GM19395 (cell line): ENCODE measurements at regions not wholly inside any gene's neighbourhood (a gene's known extent, or its start where the extent isn't known, plus 50 kb on each side); places are given as distances from the start of the nearest gene placed in this dataset.

ENCODE experiments used
- ATAC-seq: cut with Tn5 transposase; IDR thresholded peaks from one replicate; pipeline ENCODE4 v1.9.1; 2021; ENCODE audit warnings: mild to moderate bottlenecking, moderate library complexity; ENCODE audit not compliant: unreplicated experiment

DNA sequence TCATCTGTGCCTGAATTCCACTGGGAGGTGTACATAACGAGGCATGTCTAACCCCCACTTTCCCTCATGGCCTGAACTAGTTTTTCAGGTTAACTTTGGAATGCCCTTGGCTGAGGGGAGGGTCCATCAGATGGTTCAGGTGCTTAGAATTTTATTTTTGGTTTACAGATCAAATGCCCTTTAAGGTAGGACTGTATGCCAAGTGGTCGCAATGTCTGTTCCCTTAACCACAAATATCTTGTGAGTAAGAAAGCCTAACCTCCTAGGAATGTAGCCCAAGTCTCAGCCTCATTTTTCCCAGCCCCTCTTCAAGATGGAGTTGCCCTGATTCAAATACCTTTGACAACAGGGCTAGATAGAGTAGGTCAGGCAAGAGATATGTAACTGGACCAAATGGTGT lies 78.4 kb downstream of the RNASET2 start:
- no peak for ATAC-seq

GRCh38 chr6:166877349-166877748 lies 79.0 kb downstream of the RNASET2 start:
- no peak for ATAC-seq

GRCh38 chr6:166872531-166873009 lies 83.8 kb downstream of the RNASET2 start:
- ATAC-seq, result no peak

DNA sequence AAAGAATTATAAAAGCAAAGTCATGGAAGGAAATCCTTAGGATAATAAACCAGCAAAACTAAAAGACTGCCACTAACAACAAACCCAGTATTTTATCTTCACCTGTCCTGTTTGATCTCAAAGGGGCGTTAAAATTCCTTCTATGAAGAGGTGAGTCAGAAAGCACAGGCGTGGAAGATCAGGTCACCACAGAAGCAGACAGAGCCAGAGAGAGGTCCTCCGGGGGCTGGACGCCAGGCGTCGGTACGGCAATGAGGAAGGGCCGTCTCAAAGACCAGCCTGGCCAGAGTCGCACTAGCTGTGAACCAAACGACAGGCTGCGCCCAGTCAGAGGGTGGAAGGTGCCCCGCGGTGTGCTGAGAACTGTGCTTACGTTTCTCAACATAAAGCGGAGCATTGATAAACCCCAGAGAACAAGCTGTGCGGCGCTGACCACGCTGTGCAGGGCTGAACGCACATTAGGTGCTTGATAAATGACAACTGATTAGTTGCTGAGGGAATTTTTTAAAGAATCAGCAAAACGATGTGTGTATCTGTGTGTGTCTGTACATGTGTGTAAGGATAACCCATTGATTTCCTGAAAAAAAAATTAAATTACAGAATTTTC lies 85.6 kb downstream of the RNASET2 start:
- no peak for ATAC-seq

DNA sequence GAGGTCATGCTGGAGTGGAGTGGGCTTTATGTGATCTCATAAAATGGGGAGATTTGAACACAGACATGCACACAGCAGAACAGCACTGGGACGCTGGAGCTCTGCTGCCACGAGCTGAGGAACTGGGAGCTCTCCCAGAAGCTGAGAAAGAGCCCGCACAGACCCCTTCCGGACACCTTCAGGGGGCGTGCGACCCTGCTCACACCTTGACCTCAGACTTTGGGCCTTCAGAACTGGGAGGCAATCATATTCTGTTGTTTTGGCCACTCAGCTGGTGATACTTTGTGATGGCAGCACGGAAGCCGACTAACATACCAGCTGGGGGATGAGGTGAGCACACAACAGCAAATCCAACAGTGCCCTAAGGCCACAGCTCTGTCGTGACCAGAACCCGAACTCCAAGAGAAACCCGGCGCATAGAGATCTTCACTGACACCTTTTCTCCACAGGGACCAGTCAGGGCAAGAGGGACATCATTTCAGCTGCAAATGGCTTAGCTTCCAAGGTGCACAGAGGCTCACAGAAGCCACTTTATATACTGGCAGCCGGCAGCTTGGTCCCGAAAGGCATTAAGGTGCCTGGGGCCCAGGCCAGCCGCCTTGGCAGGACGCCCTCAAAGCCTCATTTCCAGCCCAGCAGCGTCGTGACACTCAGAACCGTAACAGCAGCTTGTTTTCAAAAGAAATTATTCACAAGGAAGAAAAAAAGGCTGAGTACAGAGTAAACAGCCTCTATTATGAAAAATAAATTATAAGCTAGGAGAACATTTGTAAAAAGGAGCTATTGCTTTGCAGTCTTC lies 89.3 kb downstream of the RNASET2 start:
- ATAC-seq, result no peak

DNA sequence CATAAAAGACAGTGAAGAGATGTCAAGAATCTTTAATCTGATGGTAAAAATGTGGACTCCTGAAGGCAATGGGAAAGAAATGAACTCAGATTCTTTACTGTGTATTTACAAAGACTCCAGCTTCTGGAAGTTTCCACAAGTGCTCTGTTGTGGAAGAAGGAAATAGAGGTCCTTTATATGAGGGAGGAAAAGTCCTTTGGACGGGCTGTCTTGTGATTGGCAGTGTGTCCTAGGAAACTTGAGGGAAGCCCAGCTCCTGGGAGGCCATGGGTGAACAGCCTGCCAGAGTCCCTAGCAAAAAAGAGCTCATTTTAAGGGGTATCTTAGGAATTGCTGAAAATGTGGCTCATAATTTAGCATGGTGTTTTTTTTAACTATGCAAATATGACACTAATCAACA lies 92.0 kb downstream of the RNASET2 start:
- ATAC-seq, result no peak

- peak; percentile 30 for ATAC-seq
Observed at GRCh38 chr6:166862978-166863530, 93.3 kb downstream of the RNASET2 start.

GRCh38 chr6:166862287-166862977 lies 93.9 kb downstream of the RNASET2 start:
- peak; percentile 83 for ATAC-seq

- no peak for ATAC-seq
Observed at GRCh38 chr6:166861961-166862286, 94.4 kb downstream of the RNASET2 start.

- ATAC-seq, result no peak
Observed at GRCh38 chr6:166861304-166861703, 95.0 kb downstream of the RNASET2 start.

- ATAC-seq, result no peak
Observed at GRCh38 chr6:166860392-166860791, 96.0 kb downstream of the RNASET2 start.

DNA sequence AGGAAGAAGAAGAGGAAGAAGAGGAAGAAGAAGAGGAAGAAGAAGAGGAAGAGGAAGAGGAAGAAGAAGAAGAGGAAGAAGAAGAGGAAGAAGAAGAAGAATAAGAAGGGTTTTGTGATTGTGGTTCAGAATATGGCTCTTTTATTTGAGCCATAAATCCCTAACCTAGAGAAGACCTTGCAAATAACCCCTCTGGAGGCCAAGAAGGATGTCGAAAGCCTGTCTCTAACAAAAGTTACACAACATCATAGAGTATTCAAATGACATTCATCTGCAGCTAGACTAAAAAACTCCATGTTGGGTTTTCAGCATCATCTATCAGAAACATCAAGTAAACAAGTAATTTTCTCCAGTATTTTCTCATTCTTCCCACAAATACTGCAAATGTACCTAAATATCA lies 100.9 kb downstream of the RNASET2 start:
- no peak for ATAC-seq

DNA sequence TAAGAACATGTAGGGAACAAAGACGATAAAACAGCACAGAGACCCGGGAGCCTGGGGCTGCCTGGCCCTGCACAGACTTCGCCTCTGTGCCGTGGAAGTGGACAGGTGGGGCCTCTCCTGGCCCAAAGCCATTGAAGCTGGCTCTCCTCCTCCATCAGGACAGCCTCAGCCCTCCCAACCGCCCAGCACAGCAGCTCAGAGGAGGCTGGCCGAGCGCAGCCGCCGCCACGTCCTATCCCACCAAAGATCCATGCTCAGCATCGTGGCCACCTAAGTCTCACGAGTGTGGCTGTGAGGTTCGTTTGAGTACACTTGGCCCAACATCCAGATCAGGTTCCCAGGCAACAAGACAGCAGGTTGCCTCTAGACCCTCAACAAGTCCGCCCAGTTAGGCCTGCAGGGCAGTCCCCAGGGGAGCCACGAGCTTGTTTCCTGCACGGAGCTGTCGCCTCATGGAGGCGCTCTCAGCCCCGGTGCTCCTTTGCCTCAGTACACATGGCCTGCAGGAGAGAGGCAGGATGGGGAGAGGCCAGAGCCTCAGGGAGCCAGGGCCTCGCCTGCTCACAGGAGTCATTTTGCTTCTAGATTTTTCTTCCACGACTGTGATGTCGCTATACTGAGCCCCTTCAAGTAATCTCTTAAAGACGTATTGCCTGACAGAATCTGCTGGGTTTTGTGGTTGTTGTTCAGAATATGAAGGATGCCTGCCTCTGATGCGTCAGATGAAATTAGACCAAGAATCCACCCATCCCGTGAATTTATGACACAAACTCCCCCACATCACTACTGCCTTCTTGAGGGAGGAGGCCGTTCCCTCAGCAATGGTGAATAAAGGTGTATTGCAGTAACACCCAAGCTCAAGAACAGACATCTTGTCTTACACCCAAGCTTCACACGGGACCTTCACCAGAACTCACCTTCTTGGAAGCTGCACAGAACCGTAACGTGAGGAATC lies 102.7 kb downstream of the RNASET2 start:
- no peak for ATAC-seq

- no peak for ATAC-seq
Observed at GRCh38 chr6:166852451-166852975, 103.8 kb downstream of the RNASET2 start.

DNA sequence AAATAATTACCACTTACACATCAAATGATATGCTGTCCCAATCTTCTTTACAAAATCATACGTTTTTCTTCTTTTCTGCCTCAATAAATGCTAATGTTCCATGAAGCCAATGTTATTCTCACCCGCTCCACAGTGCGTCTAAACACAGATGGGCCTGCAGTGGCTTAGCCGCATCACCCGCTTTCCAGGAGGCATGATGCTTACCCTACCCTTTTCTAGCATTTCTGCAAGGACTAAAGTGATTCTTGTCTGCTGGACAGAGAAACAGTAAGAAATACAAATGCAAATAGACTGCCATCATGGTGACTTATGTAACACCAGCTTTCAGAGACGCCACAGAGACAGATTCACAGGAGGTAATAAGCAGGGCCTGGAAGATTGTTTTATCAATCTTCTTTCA lies 104.4 kb downstream of the RNASET2 start:
- no peak for ATAC-seq

- ATAC-seq, result no peak
Observed at GRCh38 chr6:166851426-166851825, 104.9 kb downstream of the RNASET2 start.

DNA sequence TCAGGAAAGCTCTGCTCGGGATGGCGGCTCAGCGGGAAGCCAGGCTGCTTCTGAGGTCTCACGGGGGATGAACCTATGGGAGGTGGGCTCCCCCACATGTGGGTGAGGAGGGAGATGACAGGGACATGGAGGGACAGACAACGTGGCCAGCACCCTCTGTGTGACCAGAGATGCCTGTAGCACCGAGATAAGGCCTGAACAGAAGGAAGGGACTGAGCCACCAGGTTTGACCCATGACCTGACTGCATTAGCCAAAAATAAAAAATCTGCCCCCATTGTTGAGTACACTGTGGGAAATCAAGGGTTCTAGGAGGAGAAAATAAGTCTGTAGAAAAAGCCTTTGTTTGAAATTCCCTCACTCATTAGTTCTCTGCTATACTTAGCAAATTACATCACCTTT lies 105.7 kb downstream of the RNASET2 start:
- no peak for ATAC-seq

DNA sequence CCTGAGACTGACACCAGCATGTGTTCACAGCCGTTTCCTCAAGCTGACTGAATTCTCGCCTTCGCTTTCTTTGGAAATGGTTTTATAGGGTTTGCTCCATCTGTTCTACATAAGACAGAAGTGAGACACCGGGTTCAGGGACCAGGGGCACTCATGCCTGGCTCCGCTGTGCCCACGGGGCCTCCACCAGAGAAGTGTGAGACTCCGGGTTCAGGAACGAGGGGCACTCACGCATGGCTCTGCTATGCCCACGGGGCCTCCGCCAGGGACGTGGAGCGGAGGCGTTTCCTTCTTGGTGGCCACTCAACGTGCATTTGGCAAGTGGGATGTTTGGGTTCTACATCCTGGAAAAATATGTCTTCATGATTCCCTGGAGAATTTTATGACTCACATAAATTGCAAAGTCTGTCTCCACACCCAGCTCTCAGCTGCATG lies 106.6 kb downstream of the RNASET2 start:
- ATAC-seq, result no peak

DNA sequence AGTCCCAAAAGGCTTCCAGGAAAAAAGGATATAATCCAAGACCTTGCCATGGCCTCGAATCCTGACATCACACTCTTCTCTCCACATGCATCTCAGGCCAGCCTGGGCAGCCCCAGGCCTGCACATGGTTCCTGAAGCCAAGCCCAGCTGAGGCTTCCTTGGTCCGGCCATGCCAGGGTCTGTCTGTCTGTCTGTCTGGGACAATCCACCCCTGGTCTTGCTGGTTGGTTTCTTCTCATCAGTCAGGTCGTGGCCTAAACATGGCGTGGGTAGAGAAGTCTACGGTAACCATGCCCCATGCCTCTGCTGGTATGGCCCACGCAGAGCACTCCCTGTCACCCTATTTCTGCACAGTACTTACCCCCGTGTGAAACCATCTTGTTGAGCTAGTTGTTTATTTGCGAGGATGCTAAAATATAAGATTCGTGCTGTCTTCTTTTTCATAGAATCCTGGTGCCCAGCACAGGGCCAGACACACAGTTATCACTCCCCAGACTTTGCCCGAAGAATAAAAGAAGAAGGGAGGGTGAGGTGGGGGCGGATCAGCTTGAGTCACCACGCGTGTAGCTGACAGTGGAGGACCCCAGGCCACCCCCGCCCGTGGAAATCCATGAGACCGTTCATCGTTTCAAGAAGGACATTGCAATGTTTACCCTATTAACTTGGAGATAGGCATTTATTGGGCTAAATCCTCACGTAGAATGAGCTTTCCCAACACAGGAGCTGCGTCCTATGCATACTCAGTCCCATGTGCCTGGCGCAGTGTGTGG lies 107.2 kb downstream of the RNASET2 start:
- no peak for ATAC-seq
